GM19240 (cell line): ENCODE measurements at regions not wholly inside any gene's neighbourhood (a gene's known extent, or its start where the extent isn't known, plus 50 kb on each side); places are given as distances from the start of the nearest gene placed in this dataset.
"Not testable (repeated sequence)": the region's sequence is repeated elsewhere in the genome, so short reads cannot be mapped to it uniquely, and the experiment has no call there.

Experiments used
- DNase-seq: peaks from one replicate; pipeline ENCODE4 v3.0.0; 2011; ENCODE audit warnings: low spot score; ENCODE audit not compliant: insufficient read length

- no peak for DNase-seq
Observed at GRCh38 chr12:93079976-93080375, 150.9 kb upstream of the EEA1 start.

GRCh38 chr12:93080452-93080851 lies 151.4 kb upstream of the EEA1 start:
- no peak for DNase-seq

- no peak for DNase-seq
Observed at GRCh38 chr12:93080994-93081809, 152.1 kb upstream of the EEA1 start.

GRCh38 chr12:93081810-93082165 lies 152.7 kb upstream of the EEA1 start:
- no peak for DNase-seq

- no peak for DNase-seq
Observed at GRCh38 chr12:93085383-93086287, 156.5 kb upstream of the EEA1 start.

- DNase-seq = no peak
Observed at GRCh38 chr12:93086288-93086727, 157.2 kb upstream of the EEA1 start.

- DNase-seq = no peak
Observed at GRCh38 chr12:93087840-93088610, 158.9 kb upstream of the EEA1 start.

- no peak for DNase-seq
Observed at GRCh38 chr12:93089805-93090569, 160.9 kb upstream of the EEA1 start.

GRCh38 chr12:93090731-93091172 lies 161.7 kb upstream of the EEA1 start:
- DNase-seq = no peak

GRCh38 chr12:93091886-93092648 lies 163.0 kb upstream of the EEA1 start:
- no peak for DNase-seq

- no peak for DNase-seq
Observed at GRCh38 chr12:93092649-93092945, 163.5 kb upstream of the EEA1 start.

GRCh38 chr12:93093243-93093642 lies 164.1 kb upstream of the EEA1 start:
- DNase-seq = no peak

- DNase-seq = not testable (repeated sequence)
Observed at GRCh38 chr12:93094222-93094621, 165.1 kb upstream of the EEA1 start.

GRCh38 chr12:93094988-93095737 lies 166.1 kb upstream of the EEA1 start:
- peak; percentile 9 for DNase-seq

- no peak for DNase-seq
Observed at GRCh38 chr12:93097417-93097816, 168.3 kb upstream of the EEA1 start.

- DNase-seq = peak; percentile 11
Observed at GRCh38 chr12:93098077-93098476, 169.0 kb upstream of the EEA1 start.

- no peak for DNase-seq
Observed at GRCh38 chr12:93099792-93100191, 170.7 kb upstream of the EEA1 start.

GRCh38 chr12:93100610-93101009 lies 171.5 kb upstream of the EEA1 start:
- no peak for DNase-seq

GRCh38 chr12:93101367-93101766 lies 172.3 kb upstream of the EEA1 start:
- DNase-seq = no peak

- DNase-seq = no peak
Observed at GRCh38 chr12:93102312-93102711, 173.2 kb upstream of the EEA1 start.
